Keratinocyte (primary cell): ENCODE measurements at regions not wholly inside any gene's neighbourhood (a gene's known extent, or its start where the extent isn't known, plus 50 kb on each side); places are given as distances from the start of the nearest gene placed in this dataset.

Experiments
- DNase-seq: peaks from one replicate; pipeline ENCODE4 v3.0.0-alpha.2; 2011; ENCODE audit warnings: low read depth, missing footprints, low spot score
- FAIRE-seq: peaks from 2 replicates; lab custom pipeline; 2011; peaks lifted over from hg19 to GRCh38; lab: Jason Lieb, UNC
- H2AFZ ChIP-seq: 2 replicates; pipeline ENCODE4 v1.6.0; 2012; ENCODE audit warnings: low read length, control low read depth, inconsistent platforms; ENCODE audit not compliant: control insufficient read depth
- H3K27ac ChIP-seq: 2 replicates; pipeline ENCODE4 v1.5.1; 2011; ENCODE audit warnings: low read length; ENCODE audit not compliant: control insufficient read depth, insufficient read depth
- H3K27me3 ChIP-seq: 3 replicates; pipeline ENCODE4 v1.6.0; 2011; ENCODE audit warnings: low read length; ENCODE audit not compliant: control insufficient read depth, insufficient read depth; ENCODE audit errors: extremely low read depth
- H3K36me3 ChIP-seq, 2 experiments: 2 replicates in 1 of 2; 3 replicates in 1 of 2; pipeline ENCODE4 v1.5.1; 2011; ENCODE audit warnings: low read length in 2 of 2, mild to moderate bottlenecking in 1 of 2; ENCODE audit not compliant: control insufficient read depth in 2 of 2, insufficient read depth in 2 of 2; ENCODE audit errors: extremely low read depth in 1 of 2
- H3K4me1 ChIP-seq: 3 replicates; pipeline ENCODE4 v1.5.1; 2011; ENCODE audit warnings: low read length; ENCODE audit not compliant: control insufficient read depth, insufficient read depth; ENCODE audit errors: extremely low read depth
- H3K4me2 ChIP-seq: 3 replicates; pipeline ENCODE4 v1.6.0; 2011; ENCODE audit warnings: low read depth, low read length; ENCODE audit not compliant: control insufficient read depth, insufficient read depth; ENCODE audit errors: extremely low read depth
- H3K4me3 ChIP-seq, 3 experiments: fragments of 200-600 bp in 1 of 3; sonication (generic) in 1 of 3; 2 replicates in 2 of 3; 3 replicates in 1 of 3; pipeline ENCODE4 v1.5.1; 2011 to 2016; ENCODE audit warnings: low read length in 3 of 3, mild to moderate bottlenecking in 3 of 3, control low read depth in 2 of 3, inconsistent platforms in 1 of 3, low read depth in 1 of 3, mixed read lengths in 1 of 3, mixed run types in 1 of 3, moderate library complexity in 1 of 3; ENCODE audit not compliant: control insufficient read depth in 2 of 3, insufficient read depth in 2 of 3; ENCODE audit errors: extremely low read depth in 1 of 3
- H3K79me2 ChIP-seq: 2 replicates; pipeline ENCODE4 v1.6.0; 2012; ENCODE audit warnings: low read length; ENCODE audit not compliant: control insufficient read depth, insufficient read depth
- H3K9ac ChIP-seq: 3 replicates; pipeline ENCODE4 v1.6.0; 2011; ENCODE audit warnings: low read length; ENCODE audit not compliant: control insufficient read depth, insufficient read depth; ENCODE audit errors: extremely low read depth
- H3K9me1 ChIP-seq: 3 replicates; pipeline ENCODE4 v1.6.0; 2011; ENCODE audit warnings: low read length; ENCODE audit not compliant: control insufficient read depth, insufficient read depth; ENCODE audit errors: extremely low read depth
- H3K9me3 ChIP-seq: 2 replicates; pipeline ENCODE4 v1.5.1; 2012; ENCODE audit warnings: low read depth, low read length; ENCODE audit not compliant: control insufficient read depth
- H4K20me1 ChIP-seq: 3 replicates; pipeline ENCODE4 v1.6.0; 2011; ENCODE audit warnings: low read length; ENCODE audit not compliant: control insufficient read depth, insufficient read depth; ENCODE audit errors: extremely low read depth
- CTCF ChIP-seq, 3 experiments: IDR thresholded peaks in 1 of 3; conservative IDR thresholded peaks in 1 of 3; optimal IDR thresholded peaks in 1 of 3; 2 replicates in 2 of 3; 3 replicates in 1 of 3; pipeline versions ENCODE3 to v1.5.1; 2011; ENCODE audit warnings: low read length in 3 of 3, mild to moderate bottlenecking in 3 of 3, moderate library complexity in 2 of 3, control low read depth in 1 of 3, inconsistent platforms in 1 of 3; ENCODE audit not compliant: insufficient read depth in 2 of 3; ENCODE audit errors: extremely low read depth in 1 of 3
- EZH2 ChIP-seq: IDR thresholded peaks from one replicate; pipeline ENCODE4 v1.6.1; 2012; ENCODE audit warnings: inconsistent platforms, mild to moderate bottlenecking, low read length, moderate library complexity
- dilution Hi-C: fragments of 300-500 bp; cut with MboI; formaldehyde crosslinking; loops from one replicate; pipeline ENCODE4 v1.7.0; 2020; ENCODE audit warnings: low sequenced_read_pairs; ENCODE audit not compliant: extremely low pct_ligation_motif_present

GRCh38 chr7:136513744-136514143 is 354.7 kb upstream of the CHRM2 start:
- TF ChIP-seq CTCF (optimal IDR thresholded peaks at IDR 0.05 in 1 of 3, IDR thresholded peaks at IDR 0.05 in 1 of 3, conservative IDR thresholded peaks at IDR 0.05 in 1 of 3; ENCODE audit: extremely low read depth in 1 of 3, insufficient read depth in 2 of 3, low read length in 3 of 3) (no peak), EZH2 (no peak)
- no peaks in the 10 kb centered on the region for H3K79me2 ChIP-seq
- no peaks in the 10 kb centered on the region for H3K27me3 ChIP-seq
- dilution Hi-C loops: no loop called here
- H3K9me3 ChIP-seq: no peaks in the 10 kb centered on the region
- no peak overlapping the region for H3K27ac ChIP-seq
- DNase-seq (no peak), FAIRE-seq (no peak)
- no peaks in the 10 kb centered on the region for H3K36me3 ChIP-seq
- H3K9ac ChIP-seq: no peak overlapping the region
- H4K20me1 ChIP-seq: no peaks in the 10 kb centered on the region
- H2AFZ ChIP-seq: no peak overlapping the region
- no peaks in the 10 kb centered on the region for H3K9me1 ChIP-seq
- H3K4me2 ChIP-seq: no peak overlapping the region
- no peaks in the 10 kb centered on the region for H3K4me1 ChIP-seq
- H3K4me3 ChIP-seq: no peak overlapping the region

DNA sequence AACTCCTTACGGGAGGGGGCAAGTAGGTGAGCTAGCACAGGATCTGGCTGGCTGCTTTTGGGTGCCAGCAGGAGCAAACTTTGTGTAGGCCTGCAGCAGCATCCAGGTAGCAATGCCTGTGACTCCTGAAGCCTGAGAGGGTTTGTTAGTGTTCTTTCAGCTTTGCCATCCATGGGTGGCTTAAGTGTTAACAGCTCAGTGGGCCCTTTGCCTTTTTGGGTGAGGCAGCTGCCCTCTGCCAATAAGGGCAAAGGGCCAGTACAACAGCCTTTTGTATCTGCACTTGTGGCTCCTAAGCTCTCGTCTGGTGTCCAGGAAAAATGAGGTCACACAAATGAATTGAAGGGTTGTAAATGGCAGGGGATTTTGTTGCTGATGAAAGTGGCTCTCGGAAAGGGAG is 359.0 kb upstream of the CHRM2 start:
- Histone ChIP-seq H3K9me1 (no peaks in the 10 kb centered on the region), H3K9ac (no peak overlapping the region), H3K4me1 (no peaks in the 10 kb centered on the region), H4K20me1 (no peaks in the 10 kb centered on the region), H3K4me2 (no peak overlapping the region), H3K9me3 (peaks cover 3% of the 10 kb centered on the region), H3K27ac (no peak overlapping the region), H3K4me3 (no peak overlapping the region), H3K79me2 (no peaks in the 10 kb centered on the region), H2AFZ (no peak overlapping the region), H3K27me3 (no peaks in the 10 kb centered on the region), H3K36me3 (no peaks in the 10 kb centered on the region)
- FAIRE-seq: no peak
- dilution Hi-C loops: no loop called here
- TF ChIP-seq CTCF (optimal IDR thresholded peaks at IDR 0.05 in 1 of 3, IDR thresholded peaks at IDR 0.05 in 1 of 3, conservative IDR thresholded peaks at IDR 0.05 in 1 of 3; ENCODE audit: extremely low read depth in 1 of 3, insufficient read depth in 2 of 3, low read length in 3 of 3): no peak
- no peak for TF ChIP-seq EZH2
- no peak for DNase-seq
